CD14-positive monocyte (primary cell): ENCODE measurements at regions not wholly inside any gene's neighbourhood (a gene's known extent, or its start where the extent isn't known, plus 50 kb on each side); places are given as distances from the start of the nearest gene placed in this dataset.

ENCODE experiments used
- DNase-seq, 3 donors: peaks; one replicate each; pipeline ENCODE4 v3.0.0-alpha.2; 2011 to 2022
- H2AFZ ChIP-seq: 2 replicates; pipeline ENCODE4 v1.6.0; 2012; ENCODE audit warnings: mild to moderate bottlenecking, low read depth, low read length, inconsistent platforms; ENCODE audit not compliant: insufficient read depth, poor library complexity, severe bottlenecking
- H3K27ac ChIP-seq, 2 donors: 1 replicate in 1 of 2; 2 replicates in 1 of 2; pipeline ENCODE4 v1.5.1; 2012 to 2013; ENCODE audit warnings: low read length in 2 of 2, control low read depth in 1 of 2, inconsistent platforms in 1 of 2, low read depth in 1 of 2, mild to moderate bottlenecking in 1 of 2
- H3K27me3 ChIP-seq, 2 donors: one replicate each; pipeline versions ENCODE4 v1.6.0 to v1.6.1; 2011 to 2013; ENCODE audit warnings: low read length in 2 of 2; ENCODE audit not compliant: control insufficient read depth in 2 of 2, insufficient read depth in 2 of 2
- H3K36me3 ChIP-seq, 2 donors: replicated peaks in 1 of 2; 1 replicate in 1 of 2; 2 replicates in 1 of 2; pipeline versions ENCODE4 v1.5.1 to v1.6.1; 2012 to 2013; ENCODE audit warnings: low read length in 2 of 2, control low read depth in 1 of 2, inconsistent platforms in 1 of 2, mild to moderate bottlenecking in 1 of 2; ENCODE audit not compliant: insufficient read depth in 2 of 2, control insufficient read depth in 1 of 2
- H3K4me1 ChIP-seq, 2 donors: 1 replicate in 1 of 2; 2 replicates in 1 of 2; pipeline versions ENCODE4 v1.5.1 to v1.6.1; 2012 to 2013; ENCODE audit warnings: low read length in 2 of 2, control low read depth in 1 of 2, inconsistent platforms in 1 of 2, mild to moderate bottlenecking in 1 of 2, moderate library complexity in 1 of 2; ENCODE audit not compliant: insufficient read depth in 2 of 2, control insufficient read depth in 1 of 2
- H3K4me2 ChIP-seq: replicated peaks from 2 replicates; pipeline ENCODE3; 2012; ENCODE audit warnings: low read length, moderate library complexity, mild to moderate bottlenecking; ENCODE audit not compliant: poor library complexity, severe bottlenecking; ENCODE audit errors: extremely low read depth
- H3K4me3 ChIP-seq, 3 experiments: fragments of 200-600 bp in 1 of 3; sonication (generic) in 1 of 3; replicated peaks in 1 of 3; 1 replicate in 2 of 3; 2 replicates in 1 of 3; pipeline ENCODE4 v1.5.1; 2011 to 2013; ENCODE audit warnings: low read length in 3 of 3, mild to moderate bottlenecking in 3 of 3, control low read depth in 2 of 3, low read depth in 2 of 3, inconsistent platforms in 1 of 3, moderate library complexity in 1 of 3
- H3K79me2 ChIP-seq: 2 replicates; pipeline ENCODE4 v1.6.0; 2012; ENCODE audit warnings: mild to moderate bottlenecking, control low read depth, inconsistent platforms, low read length, moderate library complexity; ENCODE audit not compliant: insufficient read depth
- H3K9ac ChIP-seq: 2 replicates; pipeline ENCODE4 v1.6.0; 2017; ENCODE audit warnings: low read length, mild to moderate bottlenecking; ENCODE audit not compliant: insufficient read depth, poor library complexity, severe bottlenecking
- H3K9me3 ChIP-seq, 2 donors: replicated peaks in 1 of 2; 1 replicate in 1 of 2; 2 replicates in 1 of 2; pipeline versions ENCODE4 v1.5.1 to v1.6.1; 2012 to 2013; ENCODE audit warnings: low read length in 2 of 2, control low read depth in 1 of 2; ENCODE audit not compliant: control insufficient read depth in 1 of 2, insufficient read depth in 1 of 2
- H4K20me1 ChIP-seq: 2 replicates; pipeline ENCODE4 v1.6.0; 2012; ENCODE audit warnings: mild to moderate bottlenecking, low read length, control low read depth, moderate library complexity; ENCODE audit not compliant: insufficient read depth
- H3K27ac Mint-ChIP-seq, 7 donors: one replicate each; pipeline ENCODE4 v1.8.0; 2020; ENCODE audit warnings: mild to moderate bottlenecking in 7 of 7, mixed read lengths in 7 of 7, moderate library complexity in 6 of 7, inconsistent platforms in 2 of 7
- H3K27me3 Mint-ChIP-seq, 3 donors: one replicate each; pipeline ENCODE4 v1.8.0; 2021 to 2022; ENCODE audit warnings: low read depth in 3 of 3, mild to moderate bottlenecking in 3 of 3, mixed read lengths in 3 of 3, moderate library complexity in 3 of 3, inconsistent platforms in 1 of 3
- H3K36me3 Mint-ChIP-seq, 2 donors: one replicate each; pipeline ENCODE4 v1.8.0; 2020; ENCODE audit warnings: mixed read lengths in 2 of 2, inconsistent platforms in 1 of 2, mild to moderate bottlenecking in 1 of 2
- H3K4me1 Mint-ChIP-seq: one replicate; pipeline ENCODE4 v1.8.0; 2020; ENCODE audit warnings: mild to moderate bottlenecking, mixed read lengths
- H3K4me3 Mint-ChIP-seq, 2 donors: one replicate each; pipeline ENCODE4 v1.8.0; 2020; ENCODE audit warnings: mild to moderate bottlenecking in 2 of 2, mixed read lengths in 2 of 2, moderate library complexity in 1 of 2
- H3K9me3 Mint-ChIP-seq, 7 donors: one replicate each; pipeline ENCODE4 v1.8.0; 2020 to 2022; ENCODE audit warnings: mixed read lengths in 7 of 7, mild to moderate bottlenecking in 6 of 7, moderate library complexity in 6 of 7, inconsistent platforms in 2 of 7
- CTCF ChIP-seq: fragments of 200-600 bp; IDR thresholded peaks from one replicate; pipeline ENCODE4 v1.8.0; 2022; ENCODE audit warnings: antibody characterized with exemption, mild to moderate bottlenecking
- WGBS: methylation state at CpG from one replicate; pipeline ENCODE4 v1.1.5; 2013; ENCODE audit warnings: missing lambda C conversion rate; ENCODE audit not compliant: insufficient coverage; 5-methylcytosine and 5-hydroxymethylcytosine counted together
- intact Hi-C, 2 donors: fragments of 100-400 bp; cut with micrococcal nuclease; formaldehyde crosslinking; loops; one replicate each; pipeline versions ENCODE4 v1.15.0 to v1.15.1; 2023

DNA sequence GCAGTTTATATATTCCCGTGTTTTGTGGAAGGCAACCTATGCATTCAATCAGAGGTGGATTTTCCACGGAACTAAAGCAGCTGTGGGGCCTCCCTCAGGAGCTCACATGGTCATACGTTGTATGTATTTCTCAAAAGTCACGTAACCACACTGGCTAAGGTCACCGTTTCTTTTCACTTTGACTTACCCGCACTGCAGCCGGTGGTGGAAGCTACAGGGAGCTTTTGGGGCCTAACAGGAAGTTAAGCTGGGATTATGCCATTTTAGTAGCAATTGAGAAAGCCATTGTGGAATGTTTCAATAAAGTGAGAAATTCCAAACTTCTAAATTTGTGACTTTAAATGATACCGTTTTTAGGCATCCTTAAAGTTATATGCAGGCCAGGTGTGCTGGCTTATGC is 111.2 kb upstream of the KLF6 start:
- Mint-ChIP-seq H3K27me3 (peaks cover 0 to 2% (median 1%) of the 10 kb centered on the region in 3 donors), H3K27ac (peak overlapping the region in 6 of 7 donors; percentile 14 to 76 (median 54)), H3K4me1 (peaks cover 36% of the 10 kb centered on the region), H3K9me3 (no peaks in the 10 kb centered on the region), H3K36me3 (no peaks in the 10 kb centered on the region), H3K4me3 (no peak overlapping the region)
- Histone ChIP-seq H3K27me3 (no peaks in the 10 kb centered on the region), H3K79me2 (no peaks in the 10 kb centered on the region), H3K4me2 (no peak overlapping the region), H3K4me3 (no peak overlapping the region), H3K36me3 (no peaks in the 10 kb centered on the region), H2AFZ (no peak overlapping the region), H3K4me1 (peaks cover 32% of the 10 kb centered on the region in 2 donors), H3K27ac (no peak overlapping the region), H4K20me1 (no peaks in the 10 kb centered on the region), H3K9ac (no peak overlapping the region), H3K9me3 (no peaks in the 10 kb centered on the region)
- peak in 2 of 3 donors; percentile 59 to 70 for DNase-seq
- intact Hi-C loops = loop anchor here in 1 of 2 donors (10.0 kb wide), 1 partner anchor 159 kb away; no protein-coding TSS in a partner anchor
- no peak for TF ChIP-seq CTCF
- WGBS = 48% methylated on average over 3 of the region's 8 CpGs

DNA sequence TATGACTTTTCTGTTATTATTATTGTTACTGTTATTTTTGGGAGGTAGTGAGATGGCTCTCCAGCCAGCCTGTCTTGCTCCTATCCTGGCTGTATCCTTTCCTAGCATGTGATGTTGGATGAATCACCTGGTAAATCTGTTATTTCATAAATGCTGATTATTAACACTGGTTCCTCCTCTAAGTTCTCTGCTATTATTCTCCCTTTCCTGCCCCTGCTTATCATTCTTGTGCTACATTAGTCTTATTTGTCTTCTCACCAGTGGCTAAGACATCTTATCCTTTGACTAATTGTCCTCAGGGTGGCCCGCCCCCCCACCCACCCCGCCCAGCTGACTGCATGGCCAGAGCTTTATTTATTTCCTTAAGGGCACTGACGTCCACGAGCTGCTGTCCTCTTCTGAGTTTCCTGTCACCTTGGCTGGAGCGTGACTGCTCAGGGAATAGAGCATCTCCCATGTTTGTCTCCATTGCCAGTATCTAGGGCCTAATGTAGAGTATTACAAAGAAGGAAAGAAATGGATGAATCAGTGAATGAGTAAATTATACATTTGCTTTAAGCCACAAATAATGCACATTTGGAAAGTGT is 110.1 kb upstream of the KLF6 start:
- H3K27ac ChIP-seq = no peak overlapping the region
- Mint-ChIP-seq H3K27ac (peak overlapping the region in 1 of 7 donors; percentile 38), H3K36me3 (no peaks in the 10 kb centered on the region), H3K27me3 (peaks cover 0 to 2% (median 1%) of the 10 kb centered on the region in 3 donors), H3K9me3 (no peaks in the 10 kb centered on the region), H3K4me1 (peaks cover 36% of the 10 kb centered on the region), H3K4me3 (no peak overlapping the region)
- H3K36me3 ChIP-seq = no peaks in the 10 kb centered on the region
- WGBS = no CpG with 5 or more reads among the region's 5 CpGs
- H3K4me1 ChIP-seq = peaks cover 32% of the 10 kb centered on the region in 2 donors
- H3K27me3 ChIP-seq = no peaks in the 10 kb centered on the region
- no peaks in the 10 kb centered on the region for H3K9me3 ChIP-seq
- H2AFZ ChIP-seq = no peak overlapping the region
- H3K4me2 ChIP-seq = no peak overlapping the region
- no peaks in the 10 kb centered on the region for H4K20me1 ChIP-seq
- H3K4me3 ChIP-seq = no peak overlapping the region
- H3K79me2 ChIP-seq = no peaks in the 10 kb centered on the region
- intact Hi-C loops = loop anchor here in 1 of 2 donors (10.0 kb wide), 1 partner anchor 160 kb away; no protein-coding TSS in a partner anchor
- no peak for TF ChIP-seq CTCF
- H3K9ac ChIP-seq = no peak overlapping the region
- DNase-seq = peak in 2 of 3 donors; percentile 10 to 66
